GM21619 (cell line): ENCODE measurements at regions not wholly inside any gene's neighbourhood (a gene's known extent, or its start where the extent isn't known, plus 50 kb on each side); places are given as distances from the start of the nearest gene placed in this dataset.
"Not testable (repeated sequence)": the region's sequence is repeated elsewhere in the genome, so short reads cannot be mapped to it uniquely, and the experiment has no call there.

Experiments
- ATAC-seq: cut with Tn5 transposase; IDR thresholded peaks from one replicate; pipeline ENCODE4 v1.9.1; 2021; ENCODE audit not compliant: unreplicated experiment

DNA sequence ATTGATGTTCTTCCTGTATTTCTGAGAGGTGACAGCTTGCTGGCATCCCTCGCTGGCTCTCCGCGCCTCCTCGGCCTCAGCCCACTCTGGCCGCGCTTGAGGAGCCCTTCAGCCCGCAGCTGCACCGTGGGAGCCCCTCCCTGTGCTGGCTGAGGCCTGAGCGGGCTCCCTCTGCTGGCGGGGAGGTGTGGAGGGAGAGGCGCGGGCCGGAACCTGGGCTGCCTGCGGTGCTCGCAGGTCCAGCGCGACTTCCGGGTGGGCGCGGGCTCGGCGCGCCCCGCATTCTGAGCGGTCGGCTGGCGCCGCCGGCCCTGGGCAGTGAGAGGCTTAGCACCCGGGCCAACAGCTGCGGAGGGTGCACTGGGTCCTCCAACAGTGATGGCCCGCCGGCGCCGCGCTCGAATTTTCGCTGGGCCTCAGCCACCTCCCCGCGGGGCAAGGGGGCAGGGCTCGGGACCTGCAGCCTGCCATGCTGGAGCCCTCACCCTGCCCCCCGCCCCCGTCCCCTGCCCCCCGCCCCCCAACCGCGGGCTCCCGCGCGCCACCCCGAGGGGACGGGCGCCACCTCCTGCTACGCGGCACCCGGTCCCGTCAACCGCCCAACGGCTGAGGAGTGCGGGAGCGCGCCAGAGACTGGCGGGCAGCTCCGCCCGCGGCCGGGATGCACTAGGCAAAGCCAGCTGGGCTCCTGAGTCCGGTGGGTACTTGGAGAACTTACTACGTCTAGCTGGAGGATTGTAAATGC, 1353.4 kb upstream of the CDH18 start:
- ATAC-seq = not testable (repeated sequence)

DNA sequence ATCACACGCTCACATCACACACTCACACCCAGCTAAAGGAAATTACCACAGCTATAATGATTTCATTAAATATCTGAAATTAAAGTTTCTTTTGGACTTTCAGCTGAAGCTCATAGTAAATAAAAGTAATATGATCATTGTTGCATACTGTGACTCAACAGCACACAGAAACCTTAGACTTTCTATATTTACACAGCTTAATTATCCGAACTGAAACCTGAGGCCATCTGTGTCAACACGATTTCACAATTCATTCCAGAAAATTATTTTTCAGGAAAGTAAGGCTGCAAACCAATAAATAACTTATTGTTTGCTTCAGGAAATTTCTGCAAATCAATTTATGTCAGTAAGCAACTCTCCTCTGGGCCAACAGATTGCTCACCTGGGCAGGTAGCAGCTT, 1352.2 kb upstream of the CDH18 start:
- ATAC-seq = not testable (repeated sequence)

- not testable (repeated sequence) for ATAC-seq
These were observed 1348.5 kb upstream of the CDH18 start for GRCh38 chr5:21336478-21336877.

GRCh38 chr5:21315376-21315775, 1327.4 kb upstream of the CDH18 start:
- ATAC-seq = not testable (repeated sequence)

- ATAC-seq = not testable (repeated sequence)
These were observed 1313.2 kb upstream of the CDH18 start for GRCh38 chr5:21301205-21301604.

DNA sequence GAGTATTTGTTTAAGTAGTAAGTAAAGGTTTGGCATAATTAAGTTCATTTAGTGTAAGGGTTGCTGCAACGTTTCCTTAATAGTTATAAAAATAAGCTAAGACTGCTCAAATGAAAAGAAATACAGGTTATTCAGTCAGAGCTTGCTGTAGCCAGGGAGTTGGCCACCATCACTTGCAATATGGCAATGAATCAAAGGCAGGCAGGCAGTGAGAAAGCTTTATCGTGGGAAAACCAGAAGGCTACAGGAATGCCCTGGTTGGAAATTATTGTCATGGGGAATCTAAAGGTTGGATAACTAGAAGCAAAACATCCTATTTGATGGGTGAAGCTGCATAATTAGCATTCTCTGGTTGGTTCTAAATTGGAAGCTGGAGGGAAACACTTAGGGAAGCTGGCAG, 1286.4 kb upstream of the CDH18 start:
- ATAC-seq = not testable (repeated sequence)

DNA sequence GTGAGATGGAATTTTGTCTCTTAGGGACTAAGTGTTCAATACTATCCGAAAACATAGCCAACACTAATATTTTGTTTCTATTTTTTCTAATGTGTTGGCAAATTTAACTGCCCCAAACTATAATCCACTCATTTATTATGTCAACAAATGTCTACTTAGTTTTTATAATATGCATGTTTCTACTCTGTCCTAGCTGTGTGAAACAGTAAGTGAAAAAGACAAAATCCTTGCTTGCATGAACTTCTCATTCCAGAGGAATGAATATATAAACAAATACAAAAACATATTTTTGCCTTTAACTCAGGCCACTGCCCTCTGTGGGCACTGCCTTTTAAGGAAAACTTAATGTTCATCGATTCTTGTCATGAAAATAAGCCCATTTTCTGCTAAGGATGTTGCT, 1275.4 kb upstream of the CDH18 start:
- no peak for ATAC-seq

GRCh38 chr5:21254161-21254560, 1266.2 kb upstream of the CDH18 start:
- no peak for ATAC-seq

- ATAC-seq = no peak
These were observed 1257.0 kb upstream of the CDH18 start for GRCh38 chr5:21244982-21245381.

GRCh38 chr5:21238786-21239185, 1250.8 kb upstream of the CDH18 start:
- ATAC-seq = no peak

DNA sequence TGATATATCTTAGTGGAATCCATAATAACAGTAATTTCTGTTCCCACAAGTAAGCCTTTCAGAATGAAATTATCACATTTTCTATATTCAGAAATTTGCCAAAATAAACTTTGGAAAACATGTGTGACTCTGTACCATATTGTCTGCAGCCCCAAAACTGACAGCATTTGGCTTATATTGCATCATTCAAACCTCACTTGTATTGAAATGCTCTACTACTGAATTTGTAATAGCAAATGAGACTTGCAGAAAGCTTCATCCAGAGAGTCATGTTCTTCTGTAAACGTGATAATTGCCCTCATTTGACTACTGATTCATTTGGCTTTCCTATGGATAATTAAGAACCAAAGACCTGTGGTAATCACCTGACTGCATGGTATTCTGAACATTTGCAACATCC, 1249.5 kb upstream of the CDH18 start:
- no peak for ATAC-seq

DNA sequence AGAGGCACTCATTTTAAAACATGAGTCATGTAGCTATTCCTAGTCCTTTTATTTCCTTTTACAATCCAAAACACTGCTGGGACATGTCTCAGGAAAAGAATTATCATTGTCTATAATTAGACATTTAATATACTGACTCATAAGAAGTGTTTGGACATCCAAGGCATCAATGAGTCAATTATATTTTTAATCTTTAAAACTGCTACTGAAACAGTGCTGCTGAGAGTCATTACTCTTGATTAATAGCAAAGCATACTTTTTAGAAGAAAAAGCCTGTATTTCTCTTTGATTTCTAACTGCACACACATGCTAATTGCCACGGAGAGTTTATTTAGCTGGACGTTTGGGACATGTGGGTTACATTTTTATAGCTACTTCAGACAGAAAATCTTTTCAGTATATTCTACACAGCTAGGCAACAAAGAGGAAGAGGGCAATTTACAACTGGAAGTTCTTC, 1249.0 kb upstream of the CDH18 start:
- ATAC-seq = no peak

DNA sequence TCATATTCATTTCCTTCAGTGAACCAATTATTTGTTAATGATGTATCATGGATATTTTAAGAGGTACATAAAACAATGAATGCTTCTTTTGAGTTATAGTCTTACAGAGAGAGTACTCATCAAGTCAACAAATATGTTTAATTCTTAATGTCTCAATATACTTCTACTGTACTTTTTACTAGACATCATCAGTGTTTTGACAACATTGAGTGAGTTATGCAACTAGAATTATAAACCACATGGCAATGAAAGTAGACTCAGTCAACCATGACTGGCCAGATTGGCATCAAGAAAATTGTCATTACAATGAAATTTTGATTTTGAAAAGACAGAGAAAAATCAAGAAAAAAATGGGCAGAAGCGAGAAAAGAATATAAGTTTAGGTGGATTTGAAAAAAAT, 1248.1 kb upstream of the CDH18 start:
- ATAC-seq = no peak

DNA sequence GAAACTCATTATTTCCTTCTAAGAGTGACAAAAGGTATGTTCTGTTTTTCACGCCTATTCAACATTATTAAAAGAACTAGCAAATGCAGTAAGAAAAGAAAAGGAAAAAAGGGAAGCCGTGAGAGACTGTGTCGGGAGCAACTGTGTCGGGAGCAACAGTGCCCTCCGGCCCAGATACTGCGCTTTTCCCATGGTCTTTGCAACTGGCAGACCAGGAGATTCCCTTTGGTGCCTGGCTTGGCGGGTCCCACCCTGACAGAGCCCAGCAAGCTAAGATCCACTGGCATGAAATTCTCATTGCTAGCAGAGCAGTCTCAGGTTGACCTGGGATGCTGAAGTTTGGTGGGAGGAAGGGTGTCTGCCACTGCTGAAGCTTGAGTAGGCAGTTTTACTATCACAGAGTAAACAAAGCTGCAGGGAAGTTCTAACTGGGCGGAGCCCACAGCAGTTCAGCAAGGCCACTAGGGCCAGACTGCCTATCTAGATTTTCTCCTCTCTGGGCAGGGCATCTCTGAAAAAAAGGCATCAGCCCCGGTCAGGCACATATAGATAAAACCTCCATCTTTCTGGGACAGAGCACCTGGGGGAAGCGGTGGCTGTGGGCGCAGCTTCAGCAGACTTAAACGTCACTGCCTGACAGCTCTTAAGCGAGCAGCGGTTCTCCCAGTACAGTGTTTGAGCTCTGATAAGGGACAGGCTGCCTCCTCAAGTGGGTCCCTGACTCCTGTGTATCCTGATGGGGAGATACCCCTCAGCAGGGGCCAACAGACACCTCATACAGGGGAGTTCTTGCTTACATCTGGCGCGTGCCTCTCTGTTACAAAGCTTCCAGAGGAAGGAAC, 1237.4 kb upstream of the CDH18 start:
- no peak for ATAC-seq

DNA sequence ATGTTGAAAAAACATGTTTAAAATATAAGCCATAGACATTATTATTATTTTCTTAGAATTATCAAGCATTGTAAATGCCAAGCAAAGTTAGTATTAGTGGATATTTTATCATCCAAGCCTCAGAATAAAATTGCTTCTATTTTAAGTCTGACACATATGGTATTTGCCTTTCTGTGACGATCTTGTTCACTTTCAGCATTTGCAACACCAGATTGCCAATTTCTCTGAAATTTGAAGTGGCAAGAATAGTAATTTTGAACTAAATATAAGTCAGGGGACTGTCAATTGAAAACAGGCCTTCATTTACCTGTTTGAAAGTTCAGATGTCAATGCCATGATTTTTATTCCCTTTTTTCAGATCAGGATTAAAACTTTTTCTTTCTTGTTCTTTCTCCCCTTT, 1233.6 kb upstream of the CDH18 start:
- ATAC-seq = no peak

GRCh38 chr5:21219966-21220365, 1232.0 kb upstream of the CDH18 start:
- no peak for ATAC-seq

DNA sequence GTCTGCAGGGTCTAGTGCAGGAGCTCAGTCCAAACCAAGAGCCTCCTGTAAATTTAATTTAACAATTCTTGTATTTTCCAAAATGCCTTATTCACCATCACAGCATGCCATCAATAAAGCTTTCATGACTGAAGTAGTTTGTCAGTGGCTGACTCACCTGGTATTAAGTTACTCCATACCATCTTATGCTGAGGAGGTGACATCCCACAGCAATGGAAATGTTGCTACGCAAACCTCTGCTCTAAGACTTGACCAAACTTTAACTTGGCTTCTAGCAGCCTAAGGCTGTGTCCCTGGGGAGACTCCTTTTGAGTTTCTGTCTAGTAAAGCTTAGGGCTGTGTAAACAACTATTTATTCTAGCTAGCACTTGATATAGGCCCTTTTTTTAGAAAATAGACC, 1231.3 kb upstream of the CDH18 start:
- no peak for ATAC-seq

DNA sequence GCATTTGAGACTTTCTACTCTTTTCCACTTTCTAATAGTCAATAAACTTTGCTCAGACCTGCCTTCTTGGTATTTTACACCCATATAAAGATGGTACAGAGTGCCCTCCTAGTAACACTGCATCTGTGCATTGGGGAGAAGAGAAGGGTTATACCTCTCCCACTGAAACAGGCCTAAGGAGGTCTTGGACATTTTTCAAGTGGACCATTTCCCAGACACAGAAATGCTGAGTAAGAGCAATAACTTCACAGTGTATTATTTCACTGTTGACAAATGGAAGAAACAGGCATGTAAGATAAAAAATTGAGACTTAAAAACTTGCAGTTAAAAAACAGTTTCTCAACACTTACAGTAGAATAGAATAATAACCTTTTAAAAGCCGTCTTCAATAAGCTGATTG, 1224.0 kb upstream of the CDH18 start:
- no peak for ATAC-seq

- no peak for ATAC-seq
These were observed 1221.4 kb upstream of the CDH18 start for GRCh38 chr5:21209409-21209808.

GRCh38 chr5:21199087-21199486, 1211.1 kb upstream of the CDH18 start:
- no peak for ATAC-seq

- no peak for ATAC-seq
These were observed 1207.1 kb upstream of the CDH18 start for GRCh38 chr5:21195145-21195544.

GRCh38 chr5:21185536-21185935, 1197.5 kb upstream of the CDH18 start:
- no peak for ATAC-seq
